ENCODE measurements at regions not wholly inside any gene's neighbourhood (a gene's known extent, or its start where the extent isn't known, plus 50 kb on each side); places are given as distances from the start of the nearest gene placed in this dataset.

- H3K27me3 ChIP-seq (ENCODE audit: control insufficient read depth in 2 of 2, insufficient read depth in 2 of 2, low read length in 2 of 2): no peaks in the 10 kb centered on the region
- H3K9me3 ChIP-seq (replicated peaks; ENCODE audit: control insufficient read depth, insufficient read depth, low read length): no peaks in the 10 kb centered on the region
- H3K9me1 ChIP-seq (replicated peaks; ENCODE audit: control insufficient read depth, extremely low read depth, insufficient read depth, low read length): no peaks in the 10 kb centered on the region
- dilution Hi-C loops (cut with MboI; ENCODE audit: extremely low pct_ligation_motif_present, low sequenced_read_pairs) (no loop called here), intact Hi-C loops (cut with micrococcal nuclease) (no loop called here)
- POLR2A ChIA-PET: no interaction called here
- no peak overlapping the region for H3K27ac ChIP-seq (ENCODE audit: insufficient read depth, low read depth, low read length)
- no peak overlapping the region for H3K4me3 ChIP-seq (replicated peaks in 1 of 3; ENCODE audit: insufficient read depth in 1 of 3, low read depth in 1 of 3, low read length in 3 of 3)
- BruUV-seq (replicated peaks): no TSS peak
- H3K79me2 ChIP-seq (ENCODE audit: control insufficient read depth, insufficient read depth, low read length): no peaks in the 10 kb centered on the region
- no peak overlapping the region for H2AFZ ChIP-seq (ENCODE audit: low read depth, low read length)
- H3K4me1 ChIP-seq (ENCODE audit: control insufficient read depth, extremely low read depth, insufficient read depth, low read length): no peaks in the 10 kb centered on the region
- H3K36me3 ChIP-seq (ENCODE audit: control insufficient read depth in 2 of 2, extremely low read depth in 1 of 2, insufficient read depth in 2 of 2, low read length in 2 of 2): no peaks in the 10 kb centered on the region
- TF ChIP-seq EZH2 (IDR thresholded peaks at IDR 0.05; ENCODE audit: borderline replicate concordance, low read depth, low read length, severe bottlenecking) (no peak), CTCF (IDR thresholded peaks at IDR 0.05; ENCODE audit: extremely low read depth in 1 of 2, insufficient read depth in 1 of 2, low read depth in 1 of 2, low read length in 2 of 2) (no peak), FOS (IDR thresholded peaks at IDR 0.05; ENCODE audit: borderline replicate concordance, insufficient read depth, low read length) (no peak)
- H4K20me1 ChIP-seq (replicated peaks; ENCODE audit: control insufficient read depth, extremely low read depth, insufficient read depth, low read length): no peaks in the 10 kb centered on the region
- FAIRE-seq: no peak
- H3K4me2 ChIP-seq (ENCODE audit: insufficient read depth, low read length): no peak overlapping the region
- CTCF ChIA-PET: no interaction called here
- DNase-seq (ENCODE audit: low read depth, low spot score): no peak
- no peak overlapping the region for H3K9ac ChIP-seq (replicated peaks; ENCODE audit: extremely low read depth, insufficient read depth, low read length)
These were observed 177.8 kb downstream of the LNPK start for GRCh38 chr2:175824243-175824642.

GRCh38 chr2:175823707-175824073, 178.4 kb downstream of the LNPK start:
- TF ChIP-seq MYC (IDR thresholded peaks at IDR 0.05; ENCODE audit: low read depth, low read length): no peak
- TF ChIP-seq CTCF (IDR thresholded peaks at IDR 0.05; ENCODE audit: extremely low read depth in 1 of 2, insufficient read depth in 1 of 2, low read depth in 1 of 2, low read length in 2 of 2): no peak
- no peak for TF ChIP-seq GATA2 (IDR thresholded peaks at IDR 0.05; ENCODE audit: insufficient read depth, insufficient read length, low read depth, low read length)
- TF ChIP-seq MAX (IDR thresholded peaks at IDR 0.05; ENCODE audit: insufficient read depth, insufficient read length): no peak
- no peak for TF ChIP-seq FOS (IDR thresholded peaks at IDR 0.05; ENCODE audit: borderline replicate concordance, insufficient read depth, low read length)
- no peak for TF ChIP-seq JUN (IDR thresholded peaks at IDR 0.05; ENCODE audit: borderline replicate concordance, insufficient read depth, insufficient read length, low read depth)
- TF ChIP-seq POLR2AphosphoS5 (IDR thresholded peaks at IDR 0.05; ENCODE audit: insufficient read depth, low read depth, low read length): no peak
- TF ChIP-seq EZH2 (IDR thresholded peaks at IDR 0.05; ENCODE audit: borderline replicate concordance, low read depth, low read length, severe bottlenecking): no peak
- TF ChIP-seq POLR2A (IDR thresholded peaks at IDR 0.05; ENCODE audit: low read depth, low read length): no peak
- Histone ChIP-seq H3K9me3 (replicated peaks; ENCODE audit: control insufficient read depth, insufficient read depth, low read length) (no peaks in the 10 kb centered on the region), H3K9ac (replicated peaks; ENCODE audit: extremely low read depth, insufficient read depth, low read length) (no peak overlapping the region), H3K79me2 (ENCODE audit: control insufficient read depth, insufficient read depth, low read length) (no peaks in the 10 kb centered on the region), H3K36me3 (ENCODE audit: control insufficient read depth in 2 of 2, extremely low read depth in 1 of 2, insufficient read depth in 2 of 2, low read length in 2 of 2) (no peaks in the 10 kb centered on the region), H3K27me3 (ENCODE audit: control insufficient read depth in 2 of 2, insufficient read depth in 2 of 2, low read length in 2 of 2) (no peaks in the 10 kb centered on the region), H3K27ac (ENCODE audit: insufficient read depth, low read depth, low read length) (no peak overlapping the region), H3K9me1 (replicated peaks; ENCODE audit: control insufficient read depth, extremely low read depth, insufficient read depth, low read length) (no peaks in the 10 kb centered on the region), H3K4me1 (ENCODE audit: control insufficient read depth, extremely low read depth, insufficient read depth, low read length) (no peaks in the 10 kb centered on the region), H3K4me3 (replicated peaks in 1 of 3; ENCODE audit: insufficient read depth in 1 of 3, low read depth in 1 of 3, low read length in 3 of 3) (no peak overlapping the region), H2AFZ (ENCODE audit: low read depth, low read length) (no peak overlapping the region), H4K20me1 (replicated peaks; ENCODE audit: control insufficient read depth, extremely low read depth, insufficient read depth, low read length) (no peaks in the 10 kb centered on the region), H3K4me2 (ENCODE audit: insufficient read depth, low read length) (no peak overlapping the region)
- FAIRE-seq (no peak), DNase-seq (ENCODE audit: low read depth, low spot score) (no peak)
- intact Hi-C loops (cut with micrococcal nuclease) (no loop called here), dilution Hi-C loops (cut with MboI; ENCODE audit: extremely low pct_ligation_motif_present, low sequenced_read_pairs) (no loop called here)
- ChIA-PET CTCF (no interaction called here), POLR2A (no interaction called here)
- no TSS peak for BruUV-seq (replicated peaks)

Measured in endothelial cell of umbilical vein (primary cell).